GOT3 (cell line): ENCODE measurements at regions not wholly inside any gene's neighbourhood (a gene's known extent, or its start where the extent isn't known, plus 50 kb on each side); places are given as distances from the start of the nearest gene placed in this dataset.
"Not testable (repeated sequence)": the region's sequence is repeated elsewhere in the genome, so short reads cannot be mapped to it uniquely, and the experiment has no call there.

Experiments used
- DNase-seq: peaks from one replicate; lab custom pipeline; 2025; ENCODE audit warnings: mixed read lengths; lab: John Stamatoyannopoulos, UW

DNA sequence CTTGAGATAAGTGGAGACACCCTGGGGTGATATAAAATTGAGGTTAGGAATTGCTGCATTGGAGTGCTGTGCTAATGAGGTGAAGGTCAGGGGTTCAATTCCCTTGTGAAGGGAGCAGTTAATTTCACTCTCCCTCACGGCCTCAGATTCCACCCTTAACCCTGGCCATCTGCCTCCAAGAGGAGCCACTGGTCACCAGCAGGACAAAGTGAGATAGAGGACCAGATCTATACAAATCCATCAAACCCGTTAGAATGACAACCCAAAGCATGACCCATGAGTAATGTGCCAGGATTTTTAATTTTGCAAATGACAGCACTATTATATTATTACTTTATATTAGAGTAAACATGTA is 186.4 kb upstream of the IRF2BP2 start:
- not testable (repeated sequence) for DNase-seq

DNA sequence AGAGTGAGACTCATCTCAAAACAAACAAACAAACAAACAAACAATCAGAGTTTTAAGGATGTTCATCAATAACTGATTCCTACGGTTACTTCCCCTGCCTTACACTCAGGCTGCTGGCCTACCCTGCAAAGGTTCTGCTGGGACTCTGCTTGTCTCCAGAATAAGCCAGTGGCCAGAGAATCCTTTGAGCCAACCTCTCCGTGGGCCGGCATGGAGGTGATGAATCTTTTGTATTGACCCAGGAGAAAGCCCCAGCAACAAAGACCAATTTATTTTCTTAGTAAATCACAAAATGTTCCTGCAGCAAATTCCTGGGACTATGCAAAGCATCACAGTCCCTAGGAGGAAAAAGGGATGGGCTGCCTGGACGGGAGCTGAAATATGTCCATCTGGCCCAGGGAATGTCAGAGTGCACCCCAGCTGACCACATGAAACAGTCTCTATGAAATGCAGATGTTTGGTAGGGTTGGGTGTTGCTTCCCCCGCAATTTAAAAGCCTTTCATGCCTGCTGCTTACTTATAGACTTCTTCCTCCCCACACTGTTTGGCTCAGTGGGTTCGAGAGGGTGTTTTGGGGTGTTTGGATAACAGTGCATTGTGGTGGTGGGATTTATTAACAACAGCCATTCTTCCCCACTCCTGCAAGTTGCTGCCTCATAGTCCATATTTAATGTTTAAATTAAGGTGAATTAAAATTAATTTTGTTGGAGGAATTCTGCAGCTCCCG is 185.9 kb upstream of the IRF2BP2 start:
- DNase-seq: not testable (repeated sequence)

DNA sequence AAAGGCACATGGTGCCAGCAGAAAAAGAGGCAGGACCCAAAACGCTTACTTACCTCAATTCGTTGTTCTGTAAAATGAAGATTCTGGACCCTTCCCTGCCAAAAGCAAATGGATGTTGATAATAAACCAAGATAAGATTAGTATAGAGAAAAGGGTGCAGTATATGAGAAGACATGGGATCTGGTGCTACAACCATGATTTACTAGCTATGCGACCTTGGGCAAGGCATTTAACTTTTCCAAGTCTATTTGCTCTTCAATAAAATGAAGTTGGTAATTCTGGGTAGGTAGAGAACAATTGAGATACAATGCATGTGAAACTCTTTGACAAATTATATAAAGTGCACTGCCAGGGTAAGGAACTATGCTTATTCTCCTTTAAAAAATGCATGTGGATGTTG is 185.0 kb upstream of the IRF2BP2 start:
- not testable (repeated sequence) for DNase-seq

DNA sequence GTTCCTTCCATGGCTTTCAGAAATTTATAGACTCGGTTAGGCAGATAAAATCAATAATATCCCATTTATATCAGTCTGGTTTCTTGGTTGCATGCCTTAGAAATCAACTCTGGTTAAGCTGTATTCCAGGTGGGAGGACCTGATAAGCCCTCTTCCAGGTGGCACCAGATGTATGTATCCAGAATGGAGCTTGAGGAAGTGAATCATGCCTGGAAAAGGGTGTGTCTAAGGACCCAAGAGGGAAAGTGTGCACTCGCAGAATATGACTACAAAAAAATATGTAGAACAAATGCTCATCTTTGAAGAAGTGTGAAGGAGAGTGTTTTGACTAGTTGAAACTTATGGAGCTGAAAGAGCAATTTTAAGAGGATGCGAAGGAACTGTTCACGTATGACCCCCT is 184.5 kb upstream of the IRF2BP2 start:
- DNase-seq: not testable (repeated sequence)

DNA sequence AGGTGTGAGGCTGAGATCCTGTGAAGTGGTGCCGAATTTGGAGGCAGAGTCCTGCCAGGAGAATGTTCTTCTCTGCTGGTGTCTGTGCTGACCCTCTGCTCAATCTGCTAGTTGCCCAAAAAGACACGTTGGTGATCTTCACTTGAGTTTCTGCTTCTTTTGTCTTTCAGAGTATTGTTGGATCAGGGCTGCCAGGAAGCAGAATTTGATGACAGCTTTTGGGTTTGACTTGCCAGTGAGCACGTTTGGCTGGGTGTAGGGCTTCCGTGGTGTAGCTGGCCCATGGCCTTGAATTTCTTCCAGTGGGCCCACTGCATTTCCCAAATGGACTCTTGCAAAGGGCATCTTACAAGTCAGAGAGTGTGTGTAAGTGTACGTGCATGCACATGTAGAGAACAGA is 183.9 kb upstream of the IRF2BP2 start:
- not testable (repeated sequence) for DNase-seq

DNA sequence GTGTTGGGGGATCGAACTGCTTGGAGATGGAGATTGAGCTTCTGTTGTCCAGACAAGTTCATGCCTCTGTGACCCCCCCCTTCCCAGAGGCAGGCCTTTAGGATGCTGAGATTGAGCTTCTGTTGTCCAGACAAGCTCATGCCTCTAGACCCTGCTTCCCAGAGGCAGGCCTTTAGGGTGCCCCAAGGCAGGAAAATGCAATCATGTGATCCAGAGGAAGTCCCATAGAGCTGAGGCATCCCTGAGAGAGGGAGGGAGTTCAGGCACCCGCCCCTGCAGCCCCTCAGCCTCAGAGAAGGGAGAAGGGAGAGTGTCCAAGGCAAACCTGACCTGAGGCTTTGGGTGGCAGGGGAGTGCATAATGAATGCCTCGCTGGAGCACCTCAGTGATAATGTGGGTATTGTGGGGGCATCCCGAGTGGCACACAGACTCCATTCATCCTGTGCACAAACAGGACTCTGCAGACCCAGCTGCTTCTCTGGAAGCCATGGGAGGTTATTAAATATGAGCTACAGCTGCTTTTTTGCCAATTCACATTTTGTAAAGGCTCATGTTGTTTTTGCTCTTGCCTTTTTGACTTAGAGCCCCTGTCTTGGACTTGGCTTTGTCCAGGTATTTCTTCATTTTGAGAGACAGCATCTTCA is 182.4 kb upstream of the IRF2BP2 start:
- DNase-seq: not testable (repeated sequence)

DNA sequence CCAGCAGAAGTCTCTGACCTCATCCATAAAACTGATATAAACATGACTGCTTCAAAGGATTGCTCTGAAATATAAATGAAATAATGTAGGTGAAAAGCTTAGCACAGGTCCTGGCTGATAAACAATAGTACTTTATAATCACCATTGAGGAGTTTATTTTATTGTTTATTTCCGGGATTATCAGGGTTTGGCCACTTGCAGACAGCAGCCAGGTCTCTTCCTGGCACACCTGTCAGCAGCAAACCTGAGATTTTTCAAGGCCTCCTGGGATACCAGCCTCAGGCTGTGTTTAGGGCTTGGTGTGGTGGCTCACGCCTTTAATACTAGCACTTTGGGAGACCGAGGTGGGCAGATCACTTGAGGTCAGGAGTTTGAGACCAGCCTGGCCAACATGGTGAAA is 181.6 kb upstream of the IRF2BP2 start:
- not testable (repeated sequence) for DNase-seq

DNA sequence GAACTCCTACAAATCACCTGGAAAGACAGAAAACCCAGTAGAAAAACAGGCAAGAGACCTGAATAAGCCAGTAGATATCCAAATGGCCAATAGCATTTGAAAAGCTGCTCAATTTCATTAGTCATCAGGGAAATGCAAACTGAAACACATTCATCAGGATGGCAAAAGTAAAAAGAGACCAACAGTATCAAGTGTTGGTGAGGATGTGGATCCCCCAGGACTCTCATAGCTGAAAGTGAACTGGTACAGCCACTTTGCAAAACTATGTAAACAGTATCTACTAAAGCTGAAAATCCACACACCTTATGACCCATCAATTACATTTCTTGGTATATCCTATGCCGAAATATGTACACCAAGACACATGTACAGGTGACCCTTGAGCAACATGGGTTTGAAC is 180.4 kb upstream of the IRF2BP2 start:
- not testable (repeated sequence) for DNase-seq

DNA sequence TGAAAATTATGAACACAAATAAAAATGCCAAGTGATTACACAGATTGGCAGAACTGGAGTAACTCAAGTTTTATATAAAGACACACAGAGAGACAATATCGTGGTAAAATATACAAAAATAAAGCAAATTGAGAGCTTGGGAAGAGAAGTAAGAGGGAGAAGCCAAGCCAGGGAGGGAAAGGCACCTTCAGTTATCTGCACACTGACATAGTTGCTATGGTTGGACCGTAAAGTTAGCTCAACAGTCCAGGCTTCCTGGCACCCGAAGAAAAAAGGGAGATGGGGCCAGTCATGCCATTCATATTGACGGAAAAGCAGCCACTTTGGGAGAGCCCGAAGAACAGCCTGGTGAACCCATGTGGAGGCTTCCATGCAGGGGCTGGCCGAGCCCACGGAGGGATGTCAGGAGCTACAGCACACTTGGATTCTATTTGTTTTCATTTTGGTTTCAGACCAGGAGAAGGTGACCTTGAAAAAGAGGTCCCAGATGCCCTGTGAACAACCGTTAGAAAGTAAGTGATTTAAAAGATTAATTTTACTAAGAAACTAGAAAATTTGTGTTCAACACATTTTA is 177.1 kb upstream of the IRF2BP2 start:
- not testable (repeated sequence) for DNase-seq

DNA sequence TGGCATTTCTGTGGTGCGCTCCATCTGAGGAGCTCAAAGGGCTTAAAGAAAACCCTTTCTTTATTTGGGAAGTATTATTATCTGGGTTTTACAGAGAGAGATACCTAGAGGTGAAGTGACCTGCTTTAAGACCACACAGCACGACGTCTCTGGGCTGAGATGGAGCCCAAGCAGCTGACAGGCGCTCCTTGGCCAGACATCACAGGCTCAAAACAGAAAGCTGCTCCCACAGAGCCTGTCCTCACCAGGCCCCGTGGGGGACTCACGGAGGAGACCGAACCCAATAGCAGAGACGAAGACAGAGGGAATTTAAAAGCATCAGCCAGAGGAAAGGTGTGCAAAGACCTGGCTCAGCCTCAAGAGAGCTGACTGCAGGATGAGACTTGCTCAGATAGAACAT is 175.9 kb upstream of the IRF2BP2 start:
- not testable (repeated sequence) for DNase-seq

DNA sequence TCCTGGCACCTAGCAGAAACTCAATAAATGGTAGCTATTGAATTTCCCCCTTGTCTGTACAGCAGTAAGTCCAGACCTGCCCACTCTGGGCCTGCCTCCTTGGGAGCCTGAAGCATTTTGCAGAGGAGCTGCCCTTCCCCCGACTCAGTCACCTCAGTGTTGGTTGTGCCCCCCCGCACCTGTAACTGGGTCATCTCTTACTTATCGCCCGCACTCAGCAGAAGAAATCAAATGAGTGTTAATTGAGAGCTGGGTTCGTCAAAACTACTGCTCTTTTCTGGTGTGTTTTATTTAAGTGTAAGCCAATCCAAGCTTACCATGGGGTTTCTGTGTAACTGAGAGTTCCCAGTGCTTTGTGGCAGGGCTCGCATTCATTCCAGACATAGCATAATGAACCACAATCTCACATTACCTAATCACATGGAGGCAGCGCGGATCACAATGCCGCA is 175.5 kb upstream of the IRF2BP2 start:
- not testable (repeated sequence) for DNase-seq

DNA sequence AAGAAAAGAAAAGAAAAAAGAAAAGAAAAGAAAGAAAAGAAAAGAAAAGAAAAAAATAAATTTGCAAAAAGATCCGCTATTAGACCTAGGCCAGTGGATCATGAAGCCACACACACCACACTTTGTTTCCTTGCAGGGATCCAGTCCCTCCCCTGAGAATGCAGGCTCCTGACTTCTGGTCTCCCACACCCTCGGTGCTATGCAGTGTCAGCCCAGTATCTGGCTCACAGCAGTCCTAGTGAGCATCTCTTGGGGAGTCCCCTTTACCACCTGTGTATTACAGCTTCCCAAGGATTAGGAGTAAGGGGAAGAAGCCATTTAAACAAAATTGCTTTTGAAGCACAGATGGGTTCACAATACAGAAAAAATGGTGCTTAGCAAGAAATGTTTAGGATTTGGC is 174.1 kb upstream of the IRF2BP2 start:
- DNase-seq: not testable (repeated sequence)

DNA sequence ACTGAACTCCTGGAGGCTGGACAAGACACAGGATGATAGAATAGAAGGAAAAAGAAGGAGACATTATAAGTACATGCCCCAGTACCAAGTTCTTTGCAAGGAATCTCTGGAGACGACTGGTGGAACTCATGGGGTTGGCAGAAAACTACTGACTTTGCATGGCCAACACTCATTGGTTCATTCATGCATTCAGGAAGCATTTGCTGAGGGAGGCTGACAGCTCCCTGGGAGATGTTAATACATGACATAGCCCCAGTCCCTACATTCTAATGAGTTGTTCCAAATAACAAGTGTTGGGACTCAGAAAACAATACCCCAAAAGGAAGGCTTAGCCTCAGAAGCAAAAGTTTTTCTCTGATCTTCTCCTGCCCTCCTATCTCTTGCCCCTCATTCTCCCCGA is 172.8 kb upstream of the IRF2BP2 start:
- no peak for DNase-seq

DNA sequence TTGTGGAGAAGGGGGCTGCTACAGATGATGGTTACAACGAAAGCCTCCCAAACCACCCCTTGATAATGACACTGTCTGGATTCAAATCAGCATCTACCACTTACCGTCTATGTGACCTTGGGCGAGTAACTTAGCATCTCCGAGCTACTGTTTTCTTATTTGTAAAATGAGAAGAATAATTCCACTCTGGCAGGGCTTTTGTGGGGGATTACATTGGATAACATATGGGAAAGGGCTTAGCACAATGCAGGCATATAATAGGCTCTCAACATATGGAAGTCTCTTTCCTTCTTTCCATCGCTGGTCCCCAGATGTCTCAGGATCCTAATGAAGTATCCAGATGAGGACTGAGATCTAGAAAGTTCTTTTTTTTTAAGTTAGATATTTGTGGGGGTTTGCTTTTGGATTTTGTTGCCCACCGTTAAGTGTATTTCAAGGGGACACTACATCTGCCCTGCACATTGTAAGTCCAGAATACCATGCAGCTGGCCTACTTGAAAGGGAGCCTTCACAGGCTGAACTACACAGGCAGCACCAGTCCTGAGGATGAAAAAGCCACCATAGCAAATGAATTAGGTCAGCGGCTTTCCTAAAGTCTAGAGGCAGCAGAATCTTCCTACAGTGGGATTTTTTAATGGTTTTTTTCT is 172.2 kb upstream of the IRF2BP2 start:
- no peak for DNase-seq

DNA sequence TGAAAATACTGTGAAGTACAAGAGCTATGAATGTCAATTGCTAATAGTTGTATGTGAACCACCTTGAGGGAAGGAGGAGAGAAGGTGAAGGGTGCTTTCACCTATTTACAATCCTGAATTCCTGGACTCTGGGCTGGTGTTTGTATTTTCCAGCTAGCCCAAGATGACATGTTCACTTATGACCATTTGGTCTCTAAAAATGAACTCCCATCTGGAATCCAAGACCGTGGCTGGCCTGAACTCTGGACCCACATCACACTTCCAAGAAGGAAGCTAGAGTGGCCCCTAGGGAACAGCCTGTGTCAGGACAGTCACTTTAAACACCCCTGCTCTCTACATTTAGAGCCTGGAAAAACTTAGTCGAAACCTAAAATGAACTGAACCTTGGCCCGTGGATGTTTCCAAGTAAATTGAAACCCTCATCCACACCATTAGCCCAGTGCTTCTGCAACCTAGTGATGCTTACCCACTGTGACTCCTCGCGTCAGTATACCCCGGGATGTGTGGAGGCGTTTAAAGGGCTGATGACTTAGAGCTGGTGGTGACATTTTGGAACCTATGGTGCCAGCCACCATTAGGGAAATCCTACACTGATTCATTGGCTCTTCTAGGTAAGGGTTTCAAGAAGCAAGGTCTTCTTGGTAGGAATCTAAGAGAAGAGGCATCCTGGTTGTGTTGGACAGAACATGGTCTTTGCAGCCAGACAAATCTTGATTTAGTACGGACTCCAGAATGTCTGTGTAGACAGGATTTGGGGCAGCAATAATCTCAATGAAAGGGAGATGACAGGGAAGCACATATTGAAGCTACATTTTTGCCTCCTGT is 171.5 kb upstream of the IRF2BP2 start:
- no peak for DNase-seq

DNA sequence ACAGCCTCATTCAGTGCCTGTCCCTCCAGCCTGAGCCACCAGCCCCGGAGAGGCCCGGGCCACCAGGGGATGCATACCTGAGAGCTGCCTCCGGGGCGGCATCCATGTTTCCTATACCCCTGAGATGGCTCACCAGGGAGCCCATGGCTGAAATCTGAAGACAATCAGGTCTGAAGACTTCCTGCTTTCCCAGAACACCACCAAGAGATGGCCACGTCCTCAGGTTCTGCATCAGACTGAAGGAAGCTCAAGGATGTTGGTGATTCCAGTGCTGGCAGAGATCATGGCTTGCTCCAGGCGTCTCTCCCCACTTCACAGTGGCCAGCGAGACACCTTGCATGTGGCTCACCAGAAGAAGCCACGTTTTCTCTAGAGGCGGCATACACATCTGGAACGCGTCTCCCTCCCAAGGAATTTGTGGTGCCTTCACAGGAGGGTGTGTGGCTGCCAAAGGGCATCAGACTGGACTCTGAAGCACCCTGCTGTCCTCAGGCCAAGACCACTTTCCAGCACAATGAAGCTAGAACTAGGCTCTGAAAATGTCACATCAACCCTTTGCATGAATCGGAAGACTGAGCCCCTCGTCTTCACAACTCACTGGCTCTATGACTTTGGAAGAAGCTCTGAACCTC is 170.7 kb upstream of the IRF2BP2 start:
- DNase-seq: no peak

DNA sequence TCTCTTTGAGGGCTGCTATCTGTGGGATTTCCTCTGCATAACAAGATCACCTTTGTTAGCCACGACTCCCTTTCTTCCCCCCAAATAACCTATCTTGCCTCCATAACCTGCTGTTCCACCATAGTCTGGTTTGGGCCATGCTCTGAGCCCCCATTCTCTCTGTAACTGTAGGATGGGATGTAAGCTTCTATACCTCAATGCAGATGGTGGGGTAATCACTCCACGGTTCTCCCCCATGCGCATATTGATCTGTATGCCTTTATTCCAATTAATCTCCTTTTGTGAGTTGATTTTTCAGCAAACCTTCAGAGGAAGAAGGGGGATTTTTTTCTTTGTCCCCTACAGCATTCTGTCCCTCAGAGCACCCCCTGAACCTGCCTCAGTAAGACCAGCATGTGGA is 170.1 kb upstream of the IRF2BP2 start:
- DNase-seq: no peak

DNA sequence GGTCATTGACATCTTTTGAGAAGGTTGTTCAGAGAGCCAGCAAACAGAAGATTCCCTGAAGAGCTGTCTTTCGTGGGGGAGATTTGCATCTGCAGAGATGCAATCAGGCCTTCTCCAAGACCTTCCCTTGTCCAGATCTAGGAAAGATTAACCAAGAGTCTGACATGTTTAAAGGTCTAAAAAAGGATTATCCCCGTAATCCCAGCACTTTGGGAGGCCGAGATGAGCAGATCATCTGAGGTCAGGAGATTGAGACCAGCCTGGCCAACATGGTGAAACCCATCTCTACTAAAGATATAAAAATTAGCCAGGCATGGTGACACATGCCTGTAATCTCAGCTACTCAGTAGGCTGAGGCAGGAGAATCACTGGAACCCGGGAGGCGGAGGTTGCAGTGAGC is 169.6 kb upstream of the IRF2BP2 start:
- not testable (repeated sequence) for DNase-seq

DNA sequence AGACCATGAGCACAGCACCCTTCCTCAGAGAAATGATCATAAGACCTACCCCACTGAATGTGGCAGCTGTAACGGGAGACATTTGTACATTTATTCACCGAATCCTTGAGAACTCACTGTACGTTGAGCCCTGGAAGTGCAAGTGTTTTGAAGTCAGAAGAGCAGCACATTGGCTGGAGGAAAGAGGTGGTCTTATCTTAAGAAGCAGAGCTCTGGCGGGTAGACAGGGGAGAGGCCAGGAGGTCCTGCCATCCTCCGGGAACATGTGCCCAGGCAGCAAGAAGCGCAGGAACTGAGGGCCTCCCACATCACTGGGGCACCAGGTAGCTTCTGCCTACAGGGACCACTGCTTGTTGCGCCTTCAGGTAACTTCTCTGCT is 169.2 kb upstream of the IRF2BP2 start:
- no peak for DNase-seq

DNA sequence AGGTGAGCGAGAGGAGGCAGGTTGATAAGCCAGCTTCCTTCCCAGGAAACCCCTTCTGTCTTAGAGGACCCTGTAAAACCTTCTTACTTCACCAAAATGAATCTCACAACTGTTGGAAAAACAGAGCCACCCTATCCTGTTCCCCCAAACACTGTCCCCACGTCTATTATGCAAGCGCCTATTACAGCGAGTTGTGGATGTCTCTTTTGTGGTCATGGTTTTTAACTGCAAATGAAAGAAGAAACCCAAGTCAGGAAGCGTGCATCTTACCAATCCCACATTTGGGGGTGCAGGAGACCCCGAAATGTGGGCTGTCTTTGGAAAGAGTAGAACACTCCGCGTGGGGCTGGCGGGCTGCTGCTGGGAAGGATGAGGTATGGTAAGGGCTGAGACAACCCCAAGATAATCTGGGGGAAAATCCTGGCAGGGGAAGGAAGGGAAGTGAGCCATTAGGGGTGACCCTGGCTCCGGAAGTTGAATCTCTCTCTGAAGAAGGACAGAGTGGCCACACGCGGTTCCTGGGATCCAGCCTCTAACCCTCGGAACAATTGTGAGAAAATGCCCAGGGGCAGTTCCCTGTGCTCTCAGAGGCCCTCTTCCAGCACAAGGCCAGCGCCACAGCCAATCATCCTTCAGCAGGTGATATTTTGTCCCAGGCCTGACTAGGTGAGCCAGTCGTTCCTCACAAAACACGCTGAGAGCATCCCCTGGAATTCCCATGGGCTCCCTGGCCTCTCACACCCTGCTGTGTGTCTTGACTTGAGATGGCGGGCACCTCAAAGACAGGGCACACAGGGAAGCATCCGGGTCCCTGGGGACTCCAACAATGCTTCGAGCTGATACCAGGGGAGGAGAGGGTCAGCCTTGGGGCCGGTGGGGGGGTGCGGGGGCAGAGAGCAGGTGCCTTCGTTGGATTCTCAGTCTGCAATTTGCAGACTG is 168.5 kb upstream of the IRF2BP2 start:
- DNase-seq: no peak
